ENCODE measurements at regions not wholly inside any gene's neighbourhood (a gene's known extent, or its start where the extent isn't known, plus 50 kb on each side); places are given as distances from the start of the nearest gene placed in this dataset.
"Not testable (repeated sequence)": the region's sequence is repeated elsewhere in the genome, so short reads cannot be mapped to it uniquely, and the experiment has no call there.

DNA sequence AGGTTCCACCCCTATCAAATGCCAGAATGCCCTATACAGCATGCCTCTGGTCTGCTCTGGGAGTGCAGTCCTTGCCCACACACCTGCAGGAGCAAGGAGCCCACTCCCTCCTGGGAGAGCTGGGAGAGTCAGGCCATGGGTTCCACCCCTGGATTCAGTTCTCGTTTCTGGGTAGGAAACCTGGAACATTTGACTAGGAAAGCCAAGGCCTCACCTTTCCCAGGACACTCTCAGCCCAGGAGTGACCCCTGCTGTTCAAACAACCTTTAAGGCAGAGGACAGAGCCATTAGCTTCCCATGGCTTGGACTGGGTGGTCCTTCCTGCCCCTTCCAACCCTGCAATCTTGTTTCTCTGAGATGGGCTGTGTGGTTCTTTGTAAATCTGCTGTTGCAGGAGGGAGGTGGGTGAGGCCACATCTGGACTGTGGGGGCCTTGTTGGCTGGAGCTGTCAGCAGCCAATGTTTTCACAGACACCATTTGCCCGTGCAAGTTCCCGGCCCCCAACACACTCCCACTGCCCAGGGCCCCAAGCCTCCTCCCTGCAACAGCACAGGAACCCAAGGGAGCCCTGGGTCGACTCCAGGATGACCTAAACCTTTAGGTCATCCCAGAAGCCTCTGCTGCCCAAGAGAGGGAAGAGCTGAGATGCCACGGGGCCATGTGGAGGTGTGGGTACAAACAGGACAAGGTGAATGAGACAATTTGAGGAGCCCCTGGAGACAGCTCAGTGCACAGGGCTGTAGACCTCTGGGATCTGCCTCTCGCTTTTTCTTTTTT is 104.4 kb downstream of the PJA1 start:
- peak; percentile 6 for DNase-seq

DNA sequence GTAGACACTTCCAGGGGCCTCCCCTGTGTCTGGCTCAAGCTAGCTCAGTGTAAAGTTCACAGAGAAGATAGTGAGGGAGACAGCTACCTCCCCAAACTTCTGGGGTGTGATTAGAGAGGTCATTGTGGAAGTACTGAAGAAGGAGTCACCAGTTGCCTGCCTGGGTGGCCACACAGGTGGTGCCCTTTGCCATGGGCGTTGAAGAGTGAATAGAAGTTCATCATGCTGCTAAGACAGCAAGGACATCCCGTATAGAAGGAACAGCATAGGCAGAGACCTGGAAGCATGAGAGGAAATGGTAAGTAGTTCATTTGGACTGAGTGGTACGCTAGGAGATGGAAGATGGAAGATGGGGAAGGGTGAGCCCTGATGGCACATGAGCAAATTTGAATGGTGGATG is 110.1 kb downstream of the PJA1 start:
- no peak for DNase-seq

DNA sequence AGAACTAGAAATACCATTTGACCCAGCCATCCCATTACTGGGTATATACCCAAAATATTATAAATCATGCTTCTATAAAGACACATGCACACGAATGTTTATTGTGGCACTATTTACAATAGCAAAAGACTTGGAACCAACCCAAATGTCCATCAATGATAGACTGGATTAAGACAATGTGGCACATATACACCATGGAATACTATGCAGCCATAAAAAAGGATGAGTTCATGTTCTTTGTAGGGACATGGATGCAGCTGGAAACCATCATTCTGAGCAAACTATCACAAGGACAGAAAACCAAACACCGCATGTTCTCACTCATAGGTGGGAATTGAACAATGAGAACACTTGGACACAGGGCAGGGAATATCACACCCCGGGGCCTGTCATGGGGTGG is 110.8 kb downstream of the PJA1 start:
- not testable (repeated sequence) for DNase-seq

DNA sequence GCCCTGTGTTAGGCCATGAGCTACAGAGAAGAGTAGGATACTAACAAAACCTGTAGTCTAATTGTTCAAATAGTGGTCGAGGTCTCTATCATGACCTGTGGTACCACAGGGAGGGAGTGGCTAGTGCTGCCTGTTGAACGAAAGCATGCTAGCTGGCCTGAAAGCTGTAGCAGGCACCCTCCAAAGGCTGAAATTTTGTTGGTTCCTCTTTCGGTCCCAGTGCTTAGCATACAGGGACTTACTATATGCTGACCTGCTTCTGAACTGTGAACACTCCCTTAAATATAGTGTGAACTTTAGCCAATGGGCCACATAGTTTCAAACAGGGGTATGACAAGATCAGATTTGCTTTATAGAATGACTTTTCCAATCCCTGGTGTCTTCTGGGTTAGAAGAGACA is 113.4 kb downstream of the PJA1 start:
- no peak for DNase-seq

DNA sequence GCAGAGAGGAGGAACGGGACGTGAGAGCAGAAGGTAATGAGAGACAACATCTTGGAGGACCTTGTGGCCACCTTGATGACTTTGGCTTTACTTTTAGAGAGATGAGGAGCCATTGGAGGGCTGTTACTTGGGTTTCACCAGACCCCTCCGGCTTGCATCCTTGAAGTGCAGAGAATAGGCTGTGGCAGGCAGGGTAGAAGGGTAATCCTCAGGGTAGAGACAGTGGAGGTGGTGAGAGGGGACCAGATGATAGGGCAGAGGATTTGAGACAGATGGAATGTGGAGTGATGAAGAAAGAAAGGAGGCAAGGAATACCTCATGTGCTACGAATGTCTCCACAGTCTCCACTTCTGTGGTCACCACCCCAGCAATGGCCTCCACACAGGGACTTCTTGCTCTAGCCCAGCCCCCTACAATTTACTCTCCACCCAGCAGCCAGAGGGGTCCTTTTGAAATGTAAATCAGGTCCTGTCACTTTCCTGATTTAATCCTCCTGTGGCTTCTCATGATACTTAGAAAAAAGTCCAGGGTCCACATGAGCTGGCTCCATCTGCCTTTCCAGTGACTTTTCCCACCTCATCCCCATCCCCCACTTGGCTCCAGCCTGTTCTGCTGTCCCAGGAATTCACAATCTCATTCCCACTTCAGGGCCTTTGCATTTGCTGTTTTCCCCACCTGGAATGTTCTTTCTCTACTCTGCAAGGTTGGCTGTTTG is 115.0 kb downstream of the PJA1 start:
- no peak for DNase-seq

DNA sequence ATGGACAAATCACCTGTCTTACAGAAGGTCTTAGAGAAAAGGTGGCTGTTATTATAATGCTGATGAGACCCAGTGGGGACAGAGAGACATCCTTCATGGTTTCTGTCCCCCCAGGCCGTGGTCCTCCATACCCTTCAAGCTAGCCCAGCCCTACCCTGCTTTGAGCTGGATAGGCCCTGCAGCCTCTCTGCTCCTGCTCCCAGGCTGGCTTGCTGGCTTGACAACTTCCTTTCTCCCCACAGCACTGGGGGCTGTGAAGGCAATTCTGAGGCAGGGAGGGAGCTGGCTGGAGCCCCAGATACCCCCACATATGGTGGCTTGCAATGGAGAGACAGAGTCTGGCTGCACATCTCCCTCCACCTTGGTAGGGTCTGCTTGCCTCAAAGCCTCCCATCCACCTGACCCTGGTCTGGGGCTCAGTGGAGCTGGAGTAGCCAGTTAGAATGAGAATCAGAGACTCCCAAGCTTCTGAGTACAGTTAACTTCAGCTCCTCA is 118.2 kb downstream of the PJA1 start:
- no peak for DNase-seq

DNA sequence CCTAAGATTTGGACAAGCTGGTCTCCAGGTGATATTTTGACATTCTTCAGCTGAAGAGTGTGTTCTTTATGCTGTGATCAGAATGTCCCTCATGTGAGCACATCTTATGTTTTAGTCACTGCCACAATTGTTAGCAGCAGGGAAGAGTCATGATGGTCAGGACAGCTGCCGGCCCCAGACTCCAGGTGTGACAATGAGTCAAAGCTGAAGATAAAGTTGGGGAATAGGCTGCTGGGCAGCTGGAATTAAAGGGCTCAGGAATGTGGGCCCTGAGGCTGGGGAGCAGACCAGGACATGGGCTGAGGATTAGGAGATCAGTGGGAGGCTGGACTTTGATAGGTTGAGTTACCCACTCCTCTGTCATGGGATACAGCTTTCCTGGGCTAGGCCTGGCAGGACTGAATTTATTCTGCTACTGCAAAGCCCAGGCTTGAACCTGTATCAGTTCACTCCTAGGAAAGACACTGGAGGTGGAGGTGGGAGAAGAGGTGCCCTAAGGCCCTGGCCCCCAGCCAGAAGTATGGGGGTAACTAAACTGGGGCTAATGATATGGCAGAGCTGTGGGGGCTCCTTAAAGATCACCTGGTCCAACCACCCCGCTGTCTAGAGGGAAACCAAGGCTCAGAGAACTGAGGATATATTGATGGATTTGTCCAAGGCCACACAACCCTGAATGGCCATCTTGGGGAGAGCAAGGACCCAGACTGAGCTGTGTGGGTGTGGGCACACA is 119.5 kb downstream of the PJA1 start:
- DNase-seq: no peak

DNA sequence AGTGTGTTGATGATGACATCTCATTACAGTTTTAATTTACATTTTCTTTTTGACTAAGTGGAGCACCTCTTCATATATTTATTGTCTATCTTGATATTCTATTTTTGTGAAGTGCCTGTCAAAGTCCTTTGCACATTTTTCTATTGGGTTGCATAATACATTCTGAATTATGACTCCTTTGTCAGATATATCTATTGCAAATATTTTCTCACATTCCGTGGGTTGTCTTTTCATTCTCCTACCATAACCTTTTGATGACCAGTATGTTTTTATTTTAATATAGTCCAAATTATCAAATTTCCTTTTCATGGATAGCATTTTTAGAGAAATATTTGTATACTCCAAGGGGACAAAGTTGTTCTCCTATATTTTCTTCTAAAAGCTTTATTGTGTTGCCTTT is 126.4 kb downstream of the PJA1 start:
- DNase-seq: no peak

DNA sequence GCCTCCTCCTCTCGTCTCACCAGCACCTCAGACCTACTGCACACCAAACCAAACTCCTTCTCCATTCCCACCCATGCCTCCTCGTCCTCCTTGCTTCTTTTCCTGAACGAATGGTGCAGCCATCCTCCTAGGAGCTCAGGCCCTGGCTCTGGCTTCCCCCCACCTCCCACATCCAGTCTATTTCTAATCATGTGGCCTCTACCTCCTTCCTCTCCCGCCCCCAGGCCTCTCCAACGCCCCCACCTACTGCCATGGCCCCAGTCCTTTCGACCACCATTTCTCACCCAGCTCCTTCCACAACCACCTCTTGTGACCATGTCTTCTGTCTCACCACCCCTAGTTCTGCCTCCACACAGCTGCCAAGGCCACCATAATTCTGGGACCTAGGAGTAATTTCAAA is 127.1 kb downstream of the PJA1 start:
- DNase-seq: no peak

DNA sequence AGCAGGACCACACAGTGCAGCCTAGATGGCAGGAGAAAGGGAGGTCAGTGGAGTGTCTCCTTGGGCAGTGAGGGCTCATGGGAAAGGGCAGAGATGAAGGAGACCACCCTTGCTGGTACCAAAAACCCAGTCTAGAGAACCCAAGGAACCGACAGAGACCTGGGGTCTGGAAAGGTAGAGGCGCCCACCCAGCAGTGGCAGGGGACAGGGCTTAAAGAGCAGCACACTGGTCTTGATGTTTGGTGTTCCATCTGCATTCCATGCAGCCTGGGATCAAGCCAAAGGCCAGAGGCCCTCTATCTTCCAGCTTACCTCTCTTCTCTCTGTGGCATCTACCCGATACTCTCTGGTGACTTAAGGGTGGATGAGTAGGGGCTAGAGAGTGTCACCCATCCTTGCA is 127.5 kb downstream of the PJA1 start:
- DNase-seq: no peak

DNA sequence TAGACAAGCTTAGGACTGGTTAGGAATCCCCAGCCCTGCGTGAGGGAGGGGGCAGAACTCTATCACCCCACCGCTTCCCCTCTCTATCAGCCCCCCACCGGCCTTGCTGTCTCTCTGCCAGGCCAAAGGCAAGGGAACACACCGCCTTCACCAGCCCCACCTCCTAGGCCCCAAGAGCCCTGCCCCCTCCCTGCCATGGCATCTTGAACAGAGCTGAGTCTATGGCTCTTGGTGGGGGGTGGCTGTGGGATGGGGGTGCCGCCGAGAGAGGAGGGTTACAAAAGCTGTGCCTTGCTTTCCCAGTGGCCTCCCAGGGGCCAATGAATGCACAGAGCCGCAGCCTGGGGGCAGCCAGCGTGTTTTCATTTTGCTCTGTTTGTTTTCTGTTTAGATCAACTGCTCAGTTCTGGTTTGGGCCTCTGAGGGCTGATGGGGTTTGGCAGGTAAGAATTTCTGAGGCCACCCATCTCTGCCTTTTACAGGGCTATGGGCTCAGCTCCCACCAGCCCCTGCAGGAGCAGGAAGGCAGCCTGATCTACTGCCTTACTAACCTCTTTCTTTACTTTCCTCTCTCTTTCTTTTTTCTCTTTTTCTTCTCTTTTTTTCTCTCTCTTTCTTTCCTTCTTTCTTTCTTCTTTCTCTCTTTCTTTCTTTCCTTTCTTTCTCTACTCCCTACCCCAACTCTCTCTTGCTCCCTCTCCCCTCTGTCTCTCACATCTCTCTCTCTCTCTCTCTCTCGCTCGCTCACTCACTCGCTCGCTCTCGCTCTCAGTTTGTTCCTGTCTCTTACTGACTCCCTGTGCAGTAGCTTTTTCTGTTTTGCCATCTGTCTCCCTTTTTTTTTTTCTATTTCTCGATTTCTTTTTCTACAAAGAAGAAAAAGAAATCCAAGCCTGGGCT is 128.3 kb downstream of the PJA1 start:
- no peak for DNase-seq

DNA sequence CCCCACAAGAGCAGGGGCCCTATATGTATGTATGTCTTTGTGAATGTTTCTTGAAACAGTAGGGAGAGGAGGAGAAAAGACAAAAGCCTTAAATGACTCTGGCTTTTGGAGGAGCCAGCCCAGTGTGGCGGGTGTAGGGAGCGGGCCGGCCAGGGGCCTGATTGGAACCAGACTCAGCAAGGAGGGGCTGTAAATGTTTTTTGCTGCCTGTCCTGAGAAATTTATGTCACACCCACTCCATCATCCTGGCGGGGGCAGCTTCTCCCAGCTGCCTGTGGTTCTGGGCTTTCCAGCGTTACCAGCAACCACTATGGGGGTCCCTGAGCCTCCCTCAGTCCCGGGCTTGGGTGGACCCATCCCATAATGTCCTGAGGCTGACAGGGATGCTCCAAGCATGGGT is 130.8 kb downstream of the PJA1 start:
- no peak for DNase-seq

DNA sequence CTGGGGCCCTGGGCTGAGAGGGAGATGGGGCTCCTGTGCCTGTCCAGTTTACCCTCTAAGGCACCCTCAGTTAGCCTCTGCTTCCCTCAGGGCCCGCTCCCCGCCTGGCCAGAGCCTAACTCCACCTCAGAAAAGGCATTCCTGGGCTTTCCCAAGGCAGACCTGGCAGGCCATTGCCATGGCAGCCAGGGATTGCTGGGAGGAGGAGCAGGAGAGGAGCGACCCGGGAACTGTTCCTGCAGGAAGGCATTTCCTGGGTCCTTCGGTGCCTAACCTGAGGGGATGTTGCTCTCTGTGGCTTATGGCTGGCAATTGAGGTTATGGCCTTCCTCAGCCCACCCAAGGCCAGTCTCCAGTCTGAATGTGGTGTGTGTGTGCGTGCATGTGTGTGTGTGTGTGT is 131.3 kb downstream of the PJA1 start:
- no peak for DNase-seq

DNA sequence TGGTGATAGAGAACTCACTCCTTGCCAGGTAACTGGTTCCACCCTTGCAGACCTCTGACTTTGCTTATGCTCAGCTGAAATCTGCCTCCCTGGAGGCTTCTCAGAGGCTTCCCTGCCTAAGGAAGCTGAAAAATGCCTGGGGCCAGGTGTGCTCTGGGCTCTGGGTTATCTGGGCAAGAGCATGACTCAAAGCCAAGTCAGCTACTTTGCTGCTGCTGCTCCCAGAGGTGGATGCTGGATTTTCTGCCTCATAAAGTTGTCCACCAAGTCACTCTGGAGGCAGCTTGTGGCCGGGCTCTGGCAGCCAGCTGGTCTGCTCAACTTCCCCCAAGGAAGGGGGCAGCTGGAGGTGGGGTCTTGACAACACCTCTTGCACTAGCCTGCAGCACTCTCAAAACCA is 132.7 kb downstream of the PJA1 start:
- DNase-seq: peak; percentile 7

DNA sequence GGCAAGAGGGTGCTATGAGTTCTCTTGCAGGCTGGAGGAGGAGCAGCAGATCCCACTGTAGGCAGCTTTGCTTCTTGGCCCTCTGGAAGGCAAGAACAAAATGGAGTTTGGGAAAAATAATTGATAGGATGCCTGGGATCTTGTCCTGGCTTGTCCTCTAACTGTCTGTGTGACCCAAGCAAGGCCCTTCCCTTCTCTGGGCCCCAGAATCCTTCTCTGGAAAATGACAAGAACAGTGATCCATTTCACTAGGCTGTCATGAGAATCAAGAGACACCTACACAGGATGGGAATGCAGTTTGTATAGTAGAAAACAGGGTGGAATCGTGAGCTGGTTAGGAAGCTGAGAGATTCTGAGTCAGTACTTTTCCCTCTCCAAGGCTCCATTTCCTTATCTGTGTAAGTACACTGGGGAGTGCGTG is 133.3 kb downstream of the PJA1 start:
- DNase-seq: no peak

DNA sequence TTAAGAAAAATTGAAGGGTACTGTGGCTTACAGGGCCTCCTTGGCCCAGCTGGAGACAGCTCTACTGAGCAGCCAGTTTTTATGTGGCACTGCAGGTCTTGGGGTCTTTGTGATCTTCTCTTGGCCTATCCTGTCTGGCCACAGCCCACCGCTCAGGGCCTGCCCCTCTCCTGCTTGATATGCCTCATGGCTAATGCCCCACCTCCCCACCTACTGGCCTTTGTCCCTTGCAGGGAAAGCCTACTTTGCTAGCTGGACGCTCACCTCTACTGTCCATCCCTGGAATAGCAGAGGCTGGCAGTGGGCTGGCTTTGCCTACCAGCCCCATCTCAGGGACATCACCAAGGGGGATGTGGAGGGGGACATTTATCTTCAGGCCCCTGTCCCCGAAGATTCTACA is 134.1 kb downstream of the PJA1 start:
- no peak for DNase-seq

DNA sequence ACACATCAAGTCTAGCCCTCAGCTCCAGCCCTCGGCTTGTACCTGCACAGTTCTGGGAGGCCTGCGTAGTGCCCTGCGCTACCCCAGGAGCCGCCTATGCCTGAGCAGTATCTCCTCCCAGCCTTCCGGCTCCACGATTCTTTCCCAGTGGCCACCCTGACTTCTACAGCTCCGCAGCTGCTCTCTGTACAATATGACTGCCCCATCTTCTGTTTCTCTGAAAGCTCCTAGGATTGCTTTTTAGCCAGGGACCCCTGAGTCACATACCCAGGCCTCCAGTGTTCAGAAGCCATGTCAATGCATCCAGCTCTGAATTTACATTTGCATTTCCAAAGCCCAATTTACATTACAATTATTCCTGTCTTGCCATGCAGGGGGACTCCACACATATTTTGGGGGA is 135.5 kb downstream of the PJA1 start:
- no peak for DNase-seq

DNA sequence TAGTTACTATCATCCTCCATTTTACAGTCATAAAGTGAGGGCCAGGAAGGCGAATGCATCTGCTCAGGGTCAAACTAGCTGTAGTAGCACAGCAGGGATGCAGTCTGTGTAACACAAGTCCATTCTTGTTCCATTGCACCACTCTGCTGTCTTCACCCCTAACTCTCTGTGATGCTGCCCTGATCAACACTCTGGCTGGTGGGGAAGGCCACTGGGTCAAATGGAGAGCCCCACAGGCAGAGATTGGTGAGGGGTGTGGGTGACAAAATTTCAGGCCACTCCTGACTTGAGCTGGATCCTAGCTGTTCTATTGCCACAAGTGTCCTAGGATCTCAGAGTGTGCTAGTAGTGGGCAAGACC is 136.5 kb downstream of the PJA1 start:
- no peak for DNase-seq

DNA sequence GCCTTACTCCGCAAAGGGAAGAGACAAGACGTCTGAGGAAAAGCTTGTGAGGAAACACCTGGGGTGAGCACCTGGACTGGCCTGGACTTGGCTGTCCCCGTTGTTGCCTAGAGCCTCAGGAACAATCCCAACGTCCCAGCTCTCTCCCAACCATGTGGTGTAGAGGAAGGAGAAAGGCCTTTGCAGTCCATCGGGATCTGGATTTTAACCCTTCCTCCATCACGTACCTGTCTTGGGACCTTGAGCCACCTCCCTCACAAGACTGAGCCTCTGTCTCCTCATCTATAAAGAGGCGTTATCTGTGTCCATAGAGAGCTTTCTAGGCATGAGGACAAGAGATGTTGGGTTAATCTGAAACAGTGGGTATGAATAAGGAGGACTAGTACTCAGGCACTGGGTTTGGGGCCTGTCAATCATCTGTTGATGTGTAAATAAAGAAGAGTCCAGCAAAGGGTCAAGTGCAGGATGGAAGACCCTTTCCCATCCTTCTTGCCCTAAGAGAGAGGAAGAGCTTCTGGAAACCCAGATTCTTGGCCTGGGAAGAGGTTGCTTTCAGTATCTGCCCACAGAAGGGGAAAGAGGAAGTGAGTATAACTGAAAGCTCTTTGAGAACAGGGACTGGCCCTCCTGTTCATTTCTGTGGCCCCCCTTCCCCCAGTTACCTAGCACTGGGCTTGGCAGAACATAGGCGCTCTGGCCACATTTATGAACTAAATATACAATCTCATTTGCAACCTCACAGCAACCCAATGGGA is 137.1 kb downstream of the PJA1 start:
- no peak for DNase-seq

DNA sequence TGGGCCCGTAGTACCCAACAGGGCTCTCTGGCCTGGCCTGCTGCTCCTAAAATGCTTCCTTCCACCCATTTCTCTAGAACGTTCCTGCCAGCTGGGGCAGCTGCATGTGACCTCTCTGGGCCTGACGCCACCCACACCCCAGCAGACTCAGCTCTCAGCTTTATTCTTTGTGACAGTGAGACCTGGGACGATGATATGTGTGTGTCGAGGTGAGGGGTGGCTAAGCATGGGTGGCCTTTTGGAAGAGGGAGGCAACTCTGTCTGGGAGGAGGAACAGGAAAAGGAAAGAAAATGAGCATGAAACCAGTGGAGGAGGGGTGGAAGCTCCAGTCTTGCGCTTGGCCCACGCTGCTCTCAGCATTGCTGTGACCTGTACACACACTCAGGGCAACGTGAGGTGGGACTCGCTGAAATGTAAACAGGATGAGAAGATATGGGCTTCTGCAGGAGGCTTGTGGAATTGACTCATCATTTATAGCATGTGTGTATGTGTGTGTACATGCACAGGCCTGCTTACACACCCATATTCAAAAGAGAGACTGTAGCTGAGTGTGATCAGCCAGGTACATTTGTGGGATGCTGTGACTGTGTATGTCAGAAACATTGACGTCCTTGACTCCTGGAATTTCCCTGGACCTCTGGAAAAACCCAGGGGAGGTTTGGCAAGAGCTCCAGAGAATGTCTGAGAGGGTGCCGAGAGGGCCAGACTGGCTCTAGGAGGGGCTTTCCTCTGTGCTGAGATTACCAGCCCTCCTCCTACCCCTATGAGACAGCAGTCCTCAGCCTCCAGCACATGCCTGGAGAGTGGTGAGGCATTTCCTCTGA is 137.9 kb downstream of the PJA1 start:
- peak; percentile 79 for DNase-seq

DNA sequence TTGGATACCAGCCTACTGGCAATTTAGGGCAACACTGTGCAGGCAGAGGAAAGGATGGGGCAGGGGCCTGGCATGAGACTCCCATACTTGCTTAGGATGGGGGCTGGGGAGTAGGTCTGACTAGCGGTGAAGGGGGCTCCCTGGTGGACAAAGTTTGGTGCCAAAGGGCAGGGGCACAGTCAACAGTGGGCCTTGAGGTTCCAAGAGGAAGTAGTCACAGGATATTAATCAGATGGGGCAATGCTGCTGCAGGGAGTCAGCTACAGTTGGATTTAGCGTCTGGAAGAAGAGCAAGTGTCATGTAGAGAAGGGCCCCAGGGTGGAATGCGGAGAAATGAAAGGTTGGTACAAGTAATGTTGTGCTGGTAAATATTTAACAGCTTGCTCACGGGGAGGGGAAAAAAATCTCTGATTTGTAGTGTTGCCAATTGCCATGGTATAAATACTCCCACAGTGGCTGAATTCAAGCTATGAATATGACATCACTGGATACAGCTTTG is 139.4 kb downstream of the PJA1 start:
- peak; percentile 75 for DNase-seq
